ENCODE measurements at regions not wholly inside any gene's neighbourhood (a gene's known extent, or its start where the extent isn't known, plus 50 kb on each side); places are given as distances from the start of the nearest gene placed in this dataset.

- no peak for DNase-seq (ENCODE audit: low read depth, low spot score)
- Histone ChIP-seq H3K27ac (ENCODE audit: control insufficient read depth, insufficient read depth) (no peak overlapping the region), H3K9ac (ENCODE audit: control insufficient read depth, insufficient read depth, low read length) (no peak overlapping the region), H3K79me2 (ENCODE audit: control insufficient read depth, insufficient read depth, low read length) (no peaks in the 10 kb centered on the region), H2AFZ (ENCODE audit: control insufficient read depth, low read depth, low read length) (no peak overlapping the region), H3K36me3 (ENCODE audit: control insufficient read depth in 2 of 2, insufficient read depth in 2 of 2, low read length in 1 of 2) (no peaks in the 10 kb centered on the region), H3K27me3 (replicated peaks in 1 of 2; ENCODE audit: control insufficient read depth in 2 of 2, insufficient read depth in 2 of 2, low read length in 1 of 2) (no peaks in the 10 kb centered on the region), H3K4me3 (no peak overlapping the region), H3K9me3 (replicated peaks; ENCODE audit: control insufficient read depth, insufficient read depth, low read length) (no peaks in the 10 kb centered on the region; the same call in 2 of the 3 replicates), H3K4me2 (ENCODE audit: control insufficient read depth, insufficient read depth) (no peak overlapping the region), H4K20me1 (ENCODE audit: control insufficient read depth, insufficient read depth) (no peaks in the 10 kb centered on the region), H3K4me1 (ENCODE audit: control insufficient read depth, insufficient read depth, low read length) (no peaks in the 10 kb centered on the region)
- in situ Hi-C loops (cut with MboI) (no loop called here), intact Hi-C loops (cut with micrococcal nuclease; ENCODE audit: unreplicated experiment) (no loop called here)
- ChIA-PET CTCF (no interaction called here), POLR2A (no interaction called here), SMC1A (ENCODE audit: uncharacterized antibody, unreplicated experiment) (interaction anchor here (1.8 kb wide), 1 partner anchor 14 kb away, joined by 5 read pairs; no protein-coding TSS in a partner anchor), RAD21 (ENCODE audit: unreplicated experiment) (no interaction called here)
- FAIRE-seq: no peak
- TF ChIP-seq ZBED1 (IDR thresholded peaks at IDR 0.05; ENCODE audit: borderline replicate concordance) (no peak), IRF5 (IDR thresholded peaks at IDR 0.05; ENCODE audit: borderline replicate concordance) (no peak), CBX5 (IDR thresholded peaks at IDR 0.05; ENCODE audit: low read depth) (no peak), MXI1 (IDR thresholded peaks at IDR 0.05; ENCODE audit: low read depth, low read length) (no peak), TAF1 (IDR thresholded peaks at IDR 0.05; ENCODE audit: borderline replicate concordance, low read depth, low read length) (no peak), YY1 (IDR thresholded peaks at IDR 0.05; ENCODE audit: low read depth, low read length) (no peak), RFX5 (IDR thresholded peaks at IDR 0.05; ENCODE audit: low read depth, low read length) (no peak), CBX3 (IDR thresholded peaks at IDR 0.05; ENCODE audit: borderline replicate concordance, low read depth) (no peak), ZNF217 (IDR thresholded peaks at IDR 0.05) (no peak), ZBTB4 (CRISPR knock-in tag; IDR thresholded peaks at IDR 0.05) (no peak)
- ATAC-seq: no peak
- 14% methylated on average over 3 of the region's 3 CpGs for WGBS (ENCODE audit: insufficient coverage, insufficient replicate concordance, low lambda C conversion rate, missing lambda C conversion rate)
- no TSS peak for BruUV-seq (replicated peaks)
Measured at GRCh38 chr4:89506866-89507491, 199.4 kb upstream of the GPRIN3 start.
